Gastrocnemius medialis (tissue), 4 donors: ENCODE measurements at regions not wholly inside any gene's neighbourhood (a gene's known extent, or its start where the extent isn't known, plus 50 kb on each side); places are given as distances from the start of the nearest gene placed in this dataset.
"Not testable (repeated sequence)": the region's sequence is repeated elsewhere in the genome, so short reads cannot be mapped to it uniquely, and the experiment has no call there.

Experiments used
- ATAC-seq, 2 donors: fragments of 150-250 bp; one replicate each; pipeline ENCODE4 v1.9.1; 2016
- DNase-seq, 2 donors: peaks; one replicate each; pipeline ENCODE4 v3.0.0-alpha.2; 2019
- H3K27ac ChIP-seq, 4 donors: fragments of 200-600 bp; sonication (generic); 1 replicate in 1 of 4; 2 replicates in 3 of 4; pipeline ENCODE4 v1.5.1; 2016 to 2018; ENCODE audit warnings: mild to moderate bottlenecking in 2 of 4, moderate library complexity in 1 of 4
- H3K27me3 ChIP-seq, 3 donors: fragments of 200-600 bp; sonication (generic) in 2 of 3; 1 replicate in 1 of 3; 2 replicates in 2 of 3; pipeline versions ENCODE4 v1.5.1 to v1.6.0; 2016 to 2019; ENCODE audit warnings: mild to moderate bottlenecking in 1 of 3, moderate library complexity in 1 of 3
- H3K36me3 ChIP-seq, 2 donors: fragments of 200-600 bp; sonication (generic) in 1 of 2; one replicate each; pipeline ENCODE4 v1.5.1; 2017 to 2018
- H3K4me1 ChIP-seq, 2 donors: fragments of 200-600 bp; sonication (generic) in 1 of 2; one replicate each; pipeline ENCODE4 v1.5.1; 2016 to 2017; ENCODE audit warnings: mild to moderate bottlenecking in 2 of 2
- H3K4me3 ChIP-seq, 4 donors: fragments of 200-600 bp; sonication (generic) in 3 of 4; 1 replicate in 1 of 4; 2 replicates in 3 of 4; pipeline ENCODE4 v1.5.1; 2016 to 2019; ENCODE audit warnings: mild to moderate bottlenecking in 2 of 4
- H3K9me3 ChIP-seq, 3 donors: fragments of 200-600 bp; sonication (generic) in 2 of 3; 1 replicate in 1 of 3; 2 replicates in 2 of 3; pipeline ENCODE4 v1.5.1; 2016 to 2019
- CTCF ChIP-seq, 5 experiments: fragments of 450-650 bp in 3 of 5; fragments of 200-600 bp in 2 of 5; sonication (generic) in 2 of 5; IDR thresholded peaks in 4 of 5; conservative IDR thresholded peaks in 1 of 5; 1 replicate in 4 of 5; 2 replicates in 1 of 5; pipeline ENCODE4 v1.5.1; 2016 to 2019; ENCODE audit warnings: antibody characterized with exemption in 5 of 5, mild to moderate bottlenecking in 3 of 5, moderate library complexity in 3 of 5
- POLR2A ChIP-seq, 2 donors: fragments of 450-650 bp; IDR thresholded peaks; one replicate each; pipeline ENCODE4 v1.6.1; 2017; ENCODE audit warnings: antibody characterized with exemption in 2 of 2, mild to moderate bottlenecking in 2 of 2, moderate library complexity in 2 of 2
- in situ Hi-C, 4 donors: fragments of 200-750 bp; cut with MboI; loops; one replicate each; pipeline versions ENCODE4 v1.15.0 to v1.8.0; 2017; ENCODE audit warnings: low sequenced_read_pairs in 4 of 4
- intact Hi-C: fragments of 100-400 bp; cut with DNase I; formaldehyde crosslinking; loops from one replicate; pipeline ENCODE4 v1.15.1; 2023; ENCODE audit warnings: low total_unique reads

- DNase-seq (no peak), ATAC-seq (no peak)
- Histone ChIP-seq H3K4me3 (no peak overlapping the region), H3K27ac (no peak overlapping the region), H3K36me3 (no peaks in the 10 kb centered on the region), H3K4me1 (peaks cover 0 to 5% of the 10 kb centered on the region in 2 donors), H3K9me3 (no peaks in the 10 kb centered on the region), H3K27me3 (peaks cover 19 to 44% (median 27%) of the 10 kb centered on the region in 3 donors)
- intact Hi-C loops = no loop called here
- in situ Hi-C loops = no loop called here
- TF ChIP-seq POLR2A (IDR thresholded peaks at IDR 0.05) = no peak
- no peak for TF ChIP-seq CTCF (IDR thresholded peaks at IDR 0.05 in 4 of 5, conservative IDR thresholded peaks at IDR 0.05 in 1 of 5)
Observed at GRCh38 chr3:64441861-64442260, 216.6 kb upstream of the PRICKLE2 start.

- TF ChIP-seq POLR2A (IDR thresholded peaks at IDR 0.05) = no peak
- TF ChIP-seq CTCF (IDR thresholded peaks at IDR 0.05 in 4 of 5, conservative IDR thresholded peaks at IDR 0.05 in 1 of 5) = no peak
- no peak overlapping the region for H3K27ac ChIP-seq
- no peak for DNase-seq
- no peak for ATAC-seq
- H3K4me3 ChIP-seq = no peak overlapping the region
- H3K36me3 ChIP-seq = no peaks in the 10 kb centered on the region
- peaks cover 0 to 5% of the 10 kb centered on the region in 2 donors for H3K4me1 ChIP-seq
- in situ Hi-C loops = no loop called here
- H3K27me3 ChIP-seq = peaks cover 15 to 34% (median 27%) of the 10 kb centered on the region in 3 donors
- H3K9me3 ChIP-seq = no peaks in the 10 kb centered on the region
- intact Hi-C loops = no loop called here
Observed at GRCh38 chr3:64440498-64440897, 215.2 kb upstream of the PRICKLE2 start.

- Histone ChIP-seq H3K9me3 (no peaks in the 10 kb centered on the region), H3K27me3 (peaks cover 5 to 19% (median 14%) of the 10 kb centered on the region in 3 donors), H3K4me1 (no peaks in the 10 kb centered on the region), H3K27ac (no peak overlapping the region), H3K36me3 (no peaks in the 10 kb centered on the region), H3K4me3 (no peak overlapping the region)
- ATAC-seq (no peak), DNase-seq (no peak)
- in situ Hi-C loops (no loop called here), intact Hi-C loops (no loop called here)
- TF ChIP-seq POLR2A (IDR thresholded peaks at IDR 0.05) (no peak), CTCF (IDR thresholded peaks at IDR 0.05 in 4 of 5, conservative IDR thresholded peaks at IDR 0.05 in 1 of 5) (no peak)
Observed at GRCh38 chr3:64438812-64439211, 213.5 kb upstream of the PRICKLE2 start.

GRCh38 chr3:64438066-64438465 is 212.8 kb upstream of the PRICKLE2 start:
- Histone ChIP-seq H3K36me3 (no peaks in the 10 kb centered on the region), H3K4me1 (no peaks in the 10 kb centered on the region), H3K9me3 (no peaks in the 10 kb centered on the region), H3K27me3 (peaks cover 3 to 14% (median 9%) of the 10 kb centered on the region in 3 donors), H3K27ac (no peak overlapping the region), H3K4me3 (no peak overlapping the region)
- TF ChIP-seq CTCF (IDR thresholded peaks at IDR 0.05 in 4 of 5, conservative IDR thresholded peaks at IDR 0.05 in 1 of 5) (no peak), POLR2A (IDR thresholded peaks at IDR 0.05) (no peak)
- intact Hi-C loops = no loop called here
- DNase-seq = no peak
- no peak for ATAC-seq
- in situ Hi-C loops = no loop called here

- Histone ChIP-seq H3K4me1 (no peaks in the 10 kb centered on the region), H3K27me3 (peaks cover 0 to 6% (median 3%) of the 10 kb centered on the region in 3 donors), H3K4me3 (no peak overlapping the region), H3K9me3 (no peaks in the 10 kb centered on the region), H3K27ac (no peak overlapping the region), H3K36me3 (no peaks in the 10 kb centered on the region)
- ATAC-seq (no peak), DNase-seq (no peak)
- in situ Hi-C loops (no loop called here), intact Hi-C loops (no loop called here)
- no peak for TF ChIP-seq POLR2A (IDR thresholded peaks at IDR 0.05)
- no peak for TF ChIP-seq CTCF (IDR thresholded peaks at IDR 0.05 in 4 of 5, conservative IDR thresholded peaks at IDR 0.05 in 1 of 5)
Observed at GRCh38 chr3:64437131-64437530, 211.9 kb upstream of the PRICKLE2 start.

GRCh38 chr3:64435023-64435422 is 209.8 kb upstream of the PRICKLE2 start:
- intact Hi-C loops, H3K9me3 ChIP-seq, H3K36me3 ChIP-seq, H3K27ac ChIP-seq, H3K4me3 ChIP-seq, DNase-seq, in situ Hi-C loops, H3K4me1 ChIP-seq, ATAC-seq, H3K27me3 ChIP-seq: not testable (repeated sequence)
